ENCODE measurements at regions not wholly inside any gene's neighbourhood (a gene's known extent, or its start where the extent isn't known, plus 50 kb on each side); places are given as distances from the start of the nearest gene placed in this dataset.

- H3K27me3 ChIP-seq (ENCODE audit: control insufficient read depth, insufficient read depth, low read length) = no peaks in the 10 kb centered on the region
- no peak overlapping the region for H3K27ac ChIP-seq (ENCODE audit: low read depth, low read length)
- H3K4me3 ChIP-seq (ENCODE audit: low read depth, low read length) = no peak overlapping the region
- H3K9ac ChIP-seq (ENCODE audit: low read length) = no peak overlapping the region
- peaks cover 19% of the 10 kb centered on the region for H3K4me1 ChIP-seq (ENCODE audit: control insufficient read depth, insufficient read depth, low read length)
- no peaks in the 10 kb centered on the region for H3K36me3 ChIP-seq (ENCODE audit: control insufficient read depth, insufficient read depth, low read length)
- peaks cover under 1% of the 10 kb centered on the region for H3K9me3 ChIP-seq (ENCODE audit: control insufficient read depth, insufficient read depth, low read depth, low read length)
Observed at GRCh38 chr10:125457406-125457805, 225.6 kb downstream of the TEX36 start.

GRCh38 chr10:125455855-125456254, 227.1 kb downstream of the TEX36 start:
- H3K4me3 ChIP-seq (ENCODE audit: low read depth, low read length) = no peak overlapping the region
- H3K27me3 ChIP-seq (ENCODE audit: control insufficient read depth, insufficient read depth, low read length) = no peaks in the 10 kb centered on the region
- peaks cover 19% of the 10 kb centered on the region for H3K4me1 ChIP-seq (ENCODE audit: control insufficient read depth, insufficient read depth, low read length)
- H3K9me3 ChIP-seq (ENCODE audit: control insufficient read depth, insufficient read depth, low read depth, low read length) = peaks cover 6% of the 10 kb centered on the region
- H3K36me3 ChIP-seq (ENCODE audit: control insufficient read depth, insufficient read depth, low read length) = no peaks in the 10 kb centered on the region
- H3K9ac ChIP-seq (ENCODE audit: low read length) = no peak overlapping the region
- H3K27ac ChIP-seq (ENCODE audit: low read depth, low read length) = no peak overlapping the region

GRCh38 chr10:125455431-125455830, 227.5 kb downstream of the TEX36 start:
- no peaks in the 10 kb centered on the region for H3K27me3 ChIP-seq (ENCODE audit: control insufficient read depth, insufficient read depth, low read length)
- peaks cover 19% of the 10 kb centered on the region for H3K4me1 ChIP-seq (ENCODE audit: control insufficient read depth, insufficient read depth, low read length)
- H3K4me3 ChIP-seq (ENCODE audit: low read depth, low read length) = no peak overlapping the region
- no peak overlapping the region for H3K9ac ChIP-seq (ENCODE audit: low read length)
- H3K9me3 ChIP-seq (ENCODE audit: control insufficient read depth, insufficient read depth, low read depth, low read length) = peaks cover 6% of the 10 kb centered on the region
- peak overlapping the region; percentile 11; the same call in 1 of the 2 replicates for H3K27ac ChIP-seq (ENCODE audit: low read depth, low read length)
- H3K36me3 ChIP-seq (ENCODE audit: control insufficient read depth, insufficient read depth, low read length) = no peaks in the 10 kb centered on the region

- H3K4me1 ChIP-seq (ENCODE audit: control insufficient read depth, insufficient read depth, low read length) = peaks cover 17% of the 10 kb centered on the region
- no peak overlapping the region for H3K9ac ChIP-seq (ENCODE audit: low read length)
- H3K27ac ChIP-seq (ENCODE audit: low read depth, low read length) = no peak overlapping the region
- H3K36me3 ChIP-seq (ENCODE audit: control insufficient read depth, insufficient read depth, low read length) = no peaks in the 10 kb centered on the region
- no peak overlapping the region for H3K4me3 ChIP-seq (ENCODE audit: low read depth, low read length)
- H3K27me3 ChIP-seq (ENCODE audit: control insufficient read depth, insufficient read depth, low read length) = no peaks in the 10 kb centered on the region
- H3K9me3 ChIP-seq (ENCODE audit: control insufficient read depth, insufficient read depth, low read depth, low read length) = peaks cover 6% of the 10 kb centered on the region
Observed at GRCh38 chr10:125451319-125451718, 231.6 kb downstream of the TEX36 start.

- Histone ChIP-seq H3K4me1 (ENCODE audit: control insufficient read depth, insufficient read depth, low read length) (peaks cover 7% of the 10 kb centered on the region; the same call in 1 of the 2 replicates), H3K4me3 (ENCODE audit: low read depth, low read length) (no peak overlapping the region), H3K9ac (ENCODE audit: low read length) (no peak overlapping the region), H3K27me3 (ENCODE audit: control insufficient read depth, insufficient read depth, low read length) (no peaks in the 10 kb centered on the region), H3K27ac (ENCODE audit: low read depth, low read length) (no peak overlapping the region), H3K36me3 (ENCODE audit: control insufficient read depth, insufficient read depth, low read length) (no peaks in the 10 kb centered on the region), H3K9me3 (ENCODE audit: control insufficient read depth, insufficient read depth, low read depth, low read length) (peaks cover 6% of the 10 kb centered on the region)
Observed at GRCh38 chr10:125450218-125450617, 232.7 kb downstream of the TEX36 start.

- Histone ChIP-seq H3K4me1 (ENCODE audit: control insufficient read depth, insufficient read depth, low read length) (peaks cover under 1% of the 10 kb centered on the region; the same call in 1 of the 2 replicates), H3K9me3 (ENCODE audit: control insufficient read depth, insufficient read depth, low read depth, low read length) (peaks cover 6% of the 10 kb centered on the region), H3K27me3 (ENCODE audit: control insufficient read depth, insufficient read depth, low read length) (no peaks in the 10 kb centered on the region), H3K27ac (ENCODE audit: low read depth, low read length) (no peak overlapping the region), H3K9ac (ENCODE audit: low read length) (no peak overlapping the region), H3K36me3 (ENCODE audit: control insufficient read depth, insufficient read depth, low read length) (no peaks in the 10 kb centered on the region), H3K4me3 (ENCODE audit: low read depth, low read length) (no peak overlapping the region)
Observed at GRCh38 chr10:125449571-125449970, 233.4 kb downstream of the TEX36 start.

GRCh38 chr10:125448596-125448995, 234.4 kb downstream of the TEX36 start:
- H3K9me3 ChIP-seq (ENCODE audit: control insufficient read depth, insufficient read depth, low read depth, low read length) = peaks cover 6% of the 10 kb centered on the region
- H3K36me3 ChIP-seq (ENCODE audit: control insufficient read depth, insufficient read depth, low read length) = no peaks in the 10 kb centered on the region
- no peaks in the 10 kb centered on the region for H3K4me1 ChIP-seq (ENCODE audit: control insufficient read depth, insufficient read depth, low read length)
- H3K9ac ChIP-seq (ENCODE audit: low read length) = no peak overlapping the region
- no peak overlapping the region for H3K27ac ChIP-seq (ENCODE audit: low read depth, low read length)
- H3K4me3 ChIP-seq (ENCODE audit: low read depth, low read length) = no peak overlapping the region
- H3K27me3 ChIP-seq (ENCODE audit: control insufficient read depth, insufficient read depth, low read length) = no peaks in the 10 kb centered on the region

- Histone ChIP-seq H3K27me3 (ENCODE audit: control insufficient read depth, insufficient read depth, low read length) (no peaks in the 10 kb centered on the region), H3K9ac (ENCODE audit: low read length) (no peak overlapping the region), H3K27ac (ENCODE audit: low read depth, low read length) (no peak overlapping the region), H3K36me3 (ENCODE audit: control insufficient read depth, insufficient read depth, low read length) (no peaks in the 10 kb centered on the region), H3K9me3 (ENCODE audit: control insufficient read depth, insufficient read depth, low read depth, low read length) (no peaks in the 10 kb centered on the region), H3K4me3 (ENCODE audit: low read depth, low read length) (no peak overlapping the region), H3K4me1 (ENCODE audit: control insufficient read depth, insufficient read depth, low read length) (no peaks in the 10 kb centered on the region)
Observed at GRCh38 chr10:125444790-125445189, 238.2 kb downstream of the TEX36 start.

- Histone ChIP-seq H3K27me3 (ENCODE audit: control insufficient read depth, insufficient read depth, low read length) (no peaks in the 10 kb centered on the region), H3K4me1 (ENCODE audit: control insufficient read depth, insufficient read depth, low read length) (no peaks in the 10 kb centered on the region), H3K9ac (ENCODE audit: low read length) (no peak overlapping the region), H3K9me3 (ENCODE audit: control insufficient read depth, insufficient read depth, low read depth, low read length) (no peaks in the 10 kb centered on the region), H3K36me3 (ENCODE audit: control insufficient read depth, insufficient read depth, low read length) (no peaks in the 10 kb centered on the region), H3K27ac (ENCODE audit: low read depth, low read length) (no peak overlapping the region), H3K4me3 (ENCODE audit: low read depth, low read length) (no peak overlapping the region)
Observed at GRCh38 chr10:125442856-125443540, 240.0 kb downstream of the TEX36 start.

GRCh38 chr10:125441151-125441550, 241.8 kb downstream of the TEX36 start:
- Histone ChIP-seq H3K36me3 (ENCODE audit: control insufficient read depth, insufficient read depth, low read length) (no peaks in the 10 kb centered on the region), H3K9me3 (ENCODE audit: control insufficient read depth, insufficient read depth, low read depth, low read length) (no peaks in the 10 kb centered on the region), H3K4me3 (ENCODE audit: low read depth, low read length) (no peak overlapping the region), H3K27me3 (ENCODE audit: control insufficient read depth, insufficient read depth, low read length) (no peaks in the 10 kb centered on the region), H3K9ac (ENCODE audit: low read length) (no peak overlapping the region), H3K27ac (ENCODE audit: low read depth, low read length) (no peak overlapping the region), H3K4me1 (ENCODE audit: control insufficient read depth, insufficient read depth, low read length) (no peaks in the 10 kb centered on the region)

GRCh38 chr10:125431149-125431548, 251.8 kb downstream of the TEX36 start:
- no peaks in the 10 kb centered on the region for H3K9me3 ChIP-seq (ENCODE audit: control insufficient read depth, insufficient read depth, low read depth, low read length)
- no peaks in the 10 kb centered on the region for H3K4me1 ChIP-seq (ENCODE audit: control insufficient read depth, insufficient read depth, low read length)
- H3K27ac ChIP-seq (ENCODE audit: low read depth, low read length) = no peak overlapping the region

More at GRCh38 chr10:125431149-125431548, 251.8 kb downstream of the TEX36 start:
- Histone ChIP-seq H3K4me3 (ENCODE audit: low read depth, low read length) (no peak overlapping the region), H3K36me3 (ENCODE audit: control insufficient read depth, insufficient read depth, low read length) (no peaks in the 10 kb centered on the region), H3K27me3 (ENCODE audit: control insufficient read depth, insufficient read depth, low read length) (no peaks in the 10 kb centered on the region), H3K9ac (ENCODE audit: low read length) (no peak overlapping the region)

All from HUES6 (cell line).